Gastrocnemius medialis (tissue), 4 donors: ENCODE measurements at regions not wholly inside any gene's neighbourhood (a gene's known extent, or its start where the extent isn't known, plus 50 kb on each side); places are given as distances from the start of the nearest gene placed in this dataset.

ENCODE experiments used
- ATAC-seq, 2 donors: fragments of 150-250 bp; one replicate each; pipeline ENCODE4 v1.9.1; 2016
- DNase-seq, 2 donors: peaks; one replicate each; pipeline ENCODE4 v3.0.0-alpha.2; 2019
- H3K27ac ChIP-seq, 4 donors: fragments of 200-600 bp; sonication (generic); 1 replicate in 1 of 4; 2 replicates in 3 of 4; pipeline ENCODE4 v1.5.1; 2016 to 2018; ENCODE audit warnings: mild to moderate bottlenecking in 2 of 4, moderate library complexity in 1 of 4
- H3K27me3 ChIP-seq, 3 donors: fragments of 200-600 bp; sonication (generic) in 2 of 3; 1 replicate in 1 of 3; 2 replicates in 2 of 3; pipeline versions ENCODE4 v1.5.1 to v1.6.0; 2016 to 2019; ENCODE audit warnings: mild to moderate bottlenecking in 1 of 3, moderate library complexity in 1 of 3
- H3K36me3 ChIP-seq, 2 donors: fragments of 200-600 bp; sonication (generic) in 1 of 2; one replicate each; pipeline ENCODE4 v1.5.1; 2017 to 2018
- H3K4me1 ChIP-seq, 2 donors: fragments of 200-600 bp; sonication (generic) in 1 of 2; one replicate each; pipeline ENCODE4 v1.5.1; 2016 to 2017; ENCODE audit warnings: mild to moderate bottlenecking in 2 of 2
- H3K4me3 ChIP-seq, 4 donors: fragments of 200-600 bp; sonication (generic) in 3 of 4; 1 replicate in 1 of 4; 2 replicates in 3 of 4; pipeline ENCODE4 v1.5.1; 2016 to 2019; ENCODE audit warnings: mild to moderate bottlenecking in 2 of 4
- H3K9me3 ChIP-seq, 3 donors: fragments of 200-600 bp; sonication (generic) in 2 of 3; 1 replicate in 1 of 3; 2 replicates in 2 of 3; pipeline ENCODE4 v1.5.1; 2016 to 2019
- POLR2A ChIP-seq, 2 donors: fragments of 450-650 bp; IDR thresholded peaks; one replicate each; pipeline ENCODE4 v1.6.1; 2017; ENCODE audit warnings: antibody characterized with exemption in 2 of 2, mild to moderate bottlenecking in 2 of 2, moderate library complexity in 2 of 2
- in situ Hi-C, 4 donors: fragments of 200-750 bp; cut with MboI; loops; one replicate each; pipeline versions ENCODE4 v1.15.0 to v1.8.0; 2017; ENCODE audit warnings: low sequenced_read_pairs in 4 of 4
- intact Hi-C: fragments of 100-400 bp; cut with DNase I; formaldehyde crosslinking; loops from one replicate; pipeline ENCODE4 v1.15.1; 2023; ENCODE audit warnings: low total_unique reads
- TF ChIP-seq, protein P1 (sequence below), 5 experiments: fragments of 450-650 bp in 3 of 5; fragments of 200-600 bp in 2 of 5; sonication (generic) in 2 of 5; IDR thresholded peaks in 4 of 5; conservative IDR thresholded peaks in 1 of 5; 1 replicate in 4 of 5; 2 replicates in 1 of 5; pipeline ENCODE4 v1.5.1; 2016 to 2019; ENCODE audit warnings: antibody characterized with exemption in 5 of 5, mild to moderate bottlenecking in 3 of 5, moderate library complexity in 3 of 5

DNA sequence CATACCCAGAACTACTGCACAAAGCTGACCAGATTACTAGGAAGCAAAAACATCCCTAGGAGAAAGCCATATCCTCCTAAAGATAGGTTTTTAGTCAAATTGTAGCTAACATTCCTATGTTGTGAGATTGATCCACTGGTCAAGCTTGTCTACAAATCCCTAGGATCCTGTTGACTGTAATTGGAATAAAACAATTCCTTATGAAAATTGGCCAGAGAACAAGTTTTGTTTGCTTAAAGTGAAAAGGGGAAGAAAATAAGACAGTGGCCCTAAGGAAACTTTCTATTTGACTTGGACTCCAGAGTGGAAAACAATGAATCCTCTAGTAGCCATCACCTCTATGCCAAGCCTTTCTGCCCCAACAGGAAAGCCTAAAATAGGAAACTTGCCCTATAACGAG, 645.2 kb upstream of the USP24 start:
- ATAC-seq (no peak), DNase-seq (no peak)
- intact Hi-C loops: no loop called here
- H3K4me1 ChIP-seq: peaks cover 0 to 4% of the 10 kb centered on the region in 2 donors
- H3K36me3 ChIP-seq: no peaks in the 10 kb centered on the region
- H3K9me3 ChIP-seq: no peaks in the 10 kb centered on the region
- in situ Hi-C loops: no loop called here
- H3K27ac ChIP-seq: no peak overlapping the region
- H3K27me3 ChIP-seq: no peaks in the 10 kb centered on the region
- TF ChIP-seq, protein P1, sequence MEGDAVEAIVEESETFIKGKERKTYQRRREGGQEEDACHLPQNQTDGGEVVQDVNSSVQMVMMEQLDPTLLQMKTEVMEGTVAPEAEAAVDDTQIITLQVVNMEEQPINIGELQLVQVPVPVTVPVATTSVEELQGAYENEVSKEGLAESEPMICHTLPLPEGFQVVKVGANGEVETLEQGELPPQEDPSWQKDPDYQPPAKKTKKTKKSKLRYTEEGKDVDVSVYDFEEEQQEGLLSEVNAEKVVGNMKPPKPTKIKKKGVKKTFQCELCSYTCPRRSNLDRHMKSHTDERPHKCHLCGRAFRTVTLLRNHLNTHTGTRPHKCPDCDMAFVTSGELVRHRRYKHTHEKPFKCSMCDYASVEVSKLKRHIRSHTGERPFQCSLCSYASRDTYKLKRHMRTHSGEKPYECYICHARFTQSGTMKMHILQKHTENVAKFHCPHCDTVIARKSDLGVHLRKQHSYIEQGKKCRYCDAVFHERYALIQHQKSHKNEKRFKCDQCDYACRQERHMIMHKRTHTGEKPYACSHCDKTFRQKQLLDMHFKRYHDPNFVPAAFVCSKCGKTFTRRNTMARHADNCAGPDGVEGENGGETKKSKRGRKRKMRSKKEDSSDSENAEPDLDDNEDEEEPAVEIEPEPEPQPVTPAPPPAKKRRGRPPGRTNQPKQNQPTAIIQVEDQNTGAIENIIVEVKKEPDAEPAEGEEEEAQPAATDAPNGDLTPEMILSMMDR (IDR thresholded peaks at IDR 0.05 in 4 of 5, conservative IDR thresholded peaks at IDR 0.05 in 1 of 5): no peak
- no peak for TF ChIP-seq POLR2A (IDR thresholded peaks at IDR 0.05)
- H3K4me3 ChIP-seq: no peak overlapping the region

DNA sequence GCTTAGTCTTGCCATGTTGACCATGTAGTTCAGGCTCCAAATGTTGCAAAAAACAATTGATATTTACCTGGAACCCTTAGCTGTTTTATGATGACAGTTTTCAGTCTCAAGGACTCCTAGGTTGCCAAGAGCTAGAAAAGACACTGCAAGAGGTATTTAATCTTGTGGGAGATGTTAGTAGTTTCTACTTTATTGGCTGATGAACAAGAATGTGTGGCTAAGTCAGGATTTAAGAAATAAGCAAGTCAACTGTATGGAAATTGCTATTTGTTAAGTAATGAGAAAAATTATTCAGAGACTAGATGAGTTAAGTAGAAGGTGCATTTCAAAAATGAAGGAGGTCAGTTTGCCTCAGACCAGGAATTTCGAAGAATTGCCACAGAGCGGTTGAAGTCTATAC, 639.7 kb upstream of the USP24 start:
- Histone ChIP-seq H3K4me1 (no peaks in the 10 kb centered on the region), H3K9me3 (no peaks in the 10 kb centered on the region), H3K27ac (no peak overlapping the region), H3K27me3 (no peaks in the 10 kb centered on the region), H3K36me3 (no peaks in the 10 kb centered on the region), H3K4me3 (no peak overlapping the region)
- intact Hi-C loops (no loop called here), in situ Hi-C loops (no loop called here)
- no peak for DNase-seq
- TF ChIP-seq, protein P1 (IDR thresholded peaks at IDR 0.05 in 4 of 5, conservative IDR thresholded peaks at IDR 0.05 in 1 of 5): no peak
- TF ChIP-seq POLR2A (IDR thresholded peaks at IDR 0.05): no peak
- ATAC-seq: no peak

DNA sequence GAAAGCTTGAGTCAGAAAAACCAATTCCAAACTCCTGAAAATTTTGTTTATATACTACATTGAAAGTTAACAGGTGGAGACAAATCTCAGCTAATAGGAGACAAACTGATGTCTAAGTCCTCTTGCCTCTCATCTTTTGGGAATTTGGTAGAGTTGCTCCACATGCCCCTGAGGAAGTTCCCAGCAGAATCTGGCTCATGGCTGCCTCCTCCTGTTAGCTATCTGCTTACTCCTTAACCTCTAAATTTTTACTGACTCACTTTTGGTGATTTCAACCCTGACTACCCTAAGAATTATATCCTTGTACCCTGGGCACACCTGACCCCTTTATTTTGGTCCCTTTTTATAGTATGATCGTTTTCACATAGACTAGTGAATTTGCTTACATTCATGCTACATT, 633.7 kb upstream of the USP24 start:
- intact Hi-C loops (no loop called here), in situ Hi-C loops (no loop called here)
- Histone ChIP-seq H3K36me3 (no peaks in the 10 kb centered on the region), H3K27ac (no peak overlapping the region), H3K9me3 (no peaks in the 10 kb centered on the region), H3K27me3 (no peaks in the 10 kb centered on the region), H3K4me1 (no peaks in the 10 kb centered on the region), H3K4me3 (no peak overlapping the region)
- TF ChIP-seq POLR2A (IDR thresholded peaks at IDR 0.05): no peak
- TF ChIP-seq, protein P1 (IDR thresholded peaks at IDR 0.05 in 4 of 5, conservative IDR thresholded peaks at IDR 0.05 in 1 of 5): no peak
- peak in 1 of 2 donors; percentile 15 for DNase-seq
- ATAC-seq: no peak

DNA sequence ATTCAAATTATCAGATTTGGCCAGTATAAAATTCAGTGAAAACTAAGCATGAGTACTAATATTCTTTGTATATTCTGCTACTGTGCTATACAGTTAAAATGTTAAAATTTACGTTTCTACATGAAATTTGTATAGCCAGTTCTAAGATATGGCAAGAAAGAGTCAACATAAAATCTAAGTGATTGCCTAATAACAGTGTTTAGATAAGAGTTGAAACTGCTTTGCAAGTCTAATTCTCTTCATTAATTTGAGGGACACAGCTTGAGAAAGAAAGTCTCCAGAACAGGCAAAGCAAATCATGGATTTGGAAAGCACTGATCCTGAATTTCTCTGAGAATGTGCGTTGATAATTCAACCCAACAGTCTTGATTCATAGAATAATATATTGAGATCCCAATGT, 630.9 kb upstream of the USP24 start:
- Histone ChIP-seq H3K9me3 (no peaks in the 10 kb centered on the region), H3K27me3 (no peaks in the 10 kb centered on the region), H3K4me3 (no peak overlapping the region), H3K4me1 (no peaks in the 10 kb centered on the region), H3K27ac (no peak overlapping the region), H3K36me3 (no peaks in the 10 kb centered on the region)
- in situ Hi-C loops: no loop called here
- intact Hi-C loops: no loop called here
- TF ChIP-seq, protein P1 (IDR thresholded peaks at IDR 0.05 in 4 of 5, conservative IDR thresholded peaks at IDR 0.05 in 1 of 5): no peak
- TF ChIP-seq POLR2A (IDR thresholded peaks at IDR 0.05): no peak
- DNase-seq (no peak), ATAC-seq (no peak)

DNA sequence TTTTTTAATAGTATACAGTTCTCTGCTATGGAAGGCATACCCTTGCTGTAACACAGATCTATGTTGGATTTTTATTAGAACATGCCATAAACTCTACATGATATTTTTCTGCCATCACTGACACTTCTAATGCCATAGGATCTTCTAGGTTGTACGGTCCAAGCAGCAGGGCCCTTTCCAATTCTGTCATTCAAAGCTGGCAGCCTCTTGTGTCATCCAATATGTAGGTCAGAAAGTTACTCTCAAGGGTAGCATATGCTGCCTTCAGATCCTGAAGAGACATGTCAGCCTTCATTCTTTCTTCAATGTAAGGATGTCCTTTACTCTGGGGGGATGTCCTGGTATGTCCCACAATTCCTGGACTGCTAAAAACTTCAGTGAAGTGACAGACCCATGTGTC, 629.2 kb upstream of the USP24 start:
- intact Hi-C loops: no loop called here
- Histone ChIP-seq H3K27ac (no peak overlapping the region), H3K4me1 (no peaks in the 10 kb centered on the region), H3K27me3 (no peaks in the 10 kb centered on the region), H3K4me3 (no peak overlapping the region), H3K9me3 (no peaks in the 10 kb centered on the region), H3K36me3 (no peaks in the 10 kb centered on the region)
- no peak for TF ChIP-seq POLR2A (IDR thresholded peaks at IDR 0.05)
- peak; percentile 44 to 93 for ATAC-seq
- in situ Hi-C loops: no loop called here
- DNase-seq: no peak
